ENCODE measurements at regions not wholly inside any gene's neighbourhood (a gene's known extent, or its start where the extent isn't known, plus 50 kb on each side); places are given as distances from the start of the nearest gene placed in this dataset.

DNA sequence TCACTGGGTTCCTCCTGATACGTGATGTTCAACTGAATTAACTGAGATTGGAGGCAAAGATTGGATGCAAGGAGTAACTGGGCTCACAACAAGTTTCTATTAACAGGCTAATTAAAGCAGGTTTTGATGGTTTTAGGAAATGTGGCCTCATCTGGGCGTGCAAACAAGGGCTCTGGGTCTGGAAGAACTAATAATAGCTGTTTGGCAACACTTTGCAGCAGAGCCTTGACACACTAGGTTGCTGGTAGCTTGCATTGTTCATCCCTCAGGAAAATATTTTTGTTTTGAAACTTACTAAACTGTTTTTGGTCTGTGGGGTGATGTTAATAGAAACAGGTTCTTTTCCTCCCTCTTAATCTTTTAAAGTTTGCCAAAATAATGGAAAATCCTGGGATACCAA lies 117.2 kb upstream of the CD93 start:
- CTCF ChIA-PET = no interaction called here
- no peaks in the 10 kb centered on the region for H3K36me3 Mint-ChIP-seq (ENCODE audit: low read depth)
- no peaks in the 10 kb centered on the region for H3K9me3 Mint-ChIP-seq
- H3K27ac Mint-ChIP-seq = no peak overlapping the region
- no peak overlapping the region for H3K4me3 Mint-ChIP-seq
- DNase-seq = no peak
- H3K4me1 Mint-ChIP-seq (ENCODE audit: low read depth) = no peaks in the 10 kb centered on the region
- H3K27me3 Mint-ChIP-seq (ENCODE audit: low read depth) = peaks cover 6% of the 10 kb centered on the region
- intact Hi-C loops (cut with micrococcal nuclease) = no loop called here

- Mint-ChIP-seq H3K27me3 (ENCODE audit: low read depth) (peaks cover 6% of the 10 kb centered on the region), H3K4me3 (no peak overlapping the region), H3K9me3 (no peaks in the 10 kb centered on the region), H3K4me1 (ENCODE audit: low read depth) (no peaks in the 10 kb centered on the region), H3K36me3 (ENCODE audit: low read depth) (no peaks in the 10 kb centered on the region), H3K27ac (no peak overlapping the region)
- DNase-seq = no peak
- intact Hi-C loops (cut with micrococcal nuclease) = no loop called here
- CTCF ChIA-PET = interaction anchor here (1.2 kb wide), 1 partner anchor 22 kb away, joined by 3 read pairs; no protein-coding TSS in a partner anchor
Measured at GRCh38 chr20:23201658-23202057, 115.5 kb upstream of the CD93 start.

- no peaks in the 10 kb centered on the region for H3K36me3 Mint-ChIP-seq (ENCODE audit: low read depth)
- CTCF ChIA-PET = no interaction called here
- H3K27ac Mint-ChIP-seq = no peak overlapping the region
- no peak overlapping the region for H3K4me3 Mint-ChIP-seq
- DNase-seq = peak; percentile 11
- intact Hi-C loops (cut with micrococcal nuclease) = no loop called here
- H3K9me3 Mint-ChIP-seq = no peaks in the 10 kb centered on the region
- H3K27me3 Mint-ChIP-seq (ENCODE audit: low read depth) = peaks cover 6% of the 10 kb centered on the region
- H3K4me1 Mint-ChIP-seq (ENCODE audit: low read depth) = no peaks in the 10 kb centered on the region
Measured at GRCh38 chr20:23200914-23201313, 114.8 kb upstream of the CD93 start.

- Mint-ChIP-seq H3K4me1 (ENCODE audit: low read depth) (no peaks in the 10 kb centered on the region), H3K27me3 (ENCODE audit: low read depth) (peaks cover 6% of the 10 kb centered on the region), H3K4me3 (no peak overlapping the region), H3K27ac (no peak overlapping the region), H3K9me3 (no peaks in the 10 kb centered on the region), H3K36me3 (ENCODE audit: low read depth) (no peaks in the 10 kb centered on the region)
- CTCF ChIA-PET = no interaction called here
- intact Hi-C loops (cut with micrococcal nuclease) = no loop called here
- no peak for DNase-seq
Measured at GRCh38 chr20:23200413-23200812, 114.3 kb upstream of the CD93 start.

GRCh38 chr20:23199356-23199755 lies 113.2 kb upstream of the CD93 start:
- no peaks in the 10 kb centered on the region for H3K4me1 Mint-ChIP-seq (ENCODE audit: low read depth)
- no peak overlapping the region for H3K27ac Mint-ChIP-seq
- H3K4me3 Mint-ChIP-seq = no peak overlapping the region
- H3K9me3 Mint-ChIP-seq = no peaks in the 10 kb centered on the region
- CTCF ChIA-PET = interaction anchor here (0.6 to 1.6 kb wide), 2 partner anchors 183 to 507 kb away, joined by 3 to 8 read pairs; no protein-coding TSS in a partner anchor
- DNase-seq = no peak
- peaks cover 6% of the 10 kb centered on the region for H3K27me3 Mint-ChIP-seq (ENCODE audit: low read depth)
- intact Hi-C loops (cut with micrococcal nuclease) = no loop called here
- no peaks in the 10 kb centered on the region for H3K36me3 Mint-ChIP-seq (ENCODE audit: low read depth)

DNA sequence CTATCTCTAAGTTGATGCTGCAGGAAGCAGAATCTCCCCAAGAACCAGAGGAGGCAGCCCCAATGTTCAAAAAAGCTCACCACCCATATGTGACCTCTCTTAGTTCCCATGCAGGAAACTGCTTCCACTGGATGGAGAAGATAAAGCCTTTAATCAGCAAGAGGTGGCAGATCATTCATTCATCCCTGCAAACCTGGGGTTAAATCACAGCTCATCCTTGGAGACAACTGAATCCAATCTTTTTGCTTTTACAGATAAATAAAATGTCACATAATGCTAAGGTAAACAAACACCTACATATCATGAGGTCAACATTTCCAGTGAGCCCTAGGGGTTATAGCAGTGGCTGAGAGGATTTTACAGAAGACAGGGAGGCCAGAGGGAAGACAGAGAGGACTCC lies 112.7 kb upstream of the CD93 start:
- H3K27me3 Mint-ChIP-seq (ENCODE audit: low read depth) = peaks cover 6% of the 10 kb centered on the region
- DNase-seq = no peak
- no peak overlapping the region for H3K27ac Mint-ChIP-seq
- H3K4me3 Mint-ChIP-seq = no peak overlapping the region
- no peaks in the 10 kb centered on the region for H3K9me3 Mint-ChIP-seq
- CTCF ChIA-PET = interaction anchor here (0.6 to 1.6 kb wide), 4 partner anchors 37 to 507 kb away, joined by 3 to 8 read pairs (median 4); no protein-coding TSS in a partner anchor
- no peaks in the 10 kb centered on the region for H3K36me3 Mint-ChIP-seq (ENCODE audit: low read depth)
- no peaks in the 10 kb centered on the region for H3K4me1 Mint-ChIP-seq (ENCODE audit: low read depth)
- intact Hi-C loops (cut with micrococcal nuclease) = no loop called here

DNA sequence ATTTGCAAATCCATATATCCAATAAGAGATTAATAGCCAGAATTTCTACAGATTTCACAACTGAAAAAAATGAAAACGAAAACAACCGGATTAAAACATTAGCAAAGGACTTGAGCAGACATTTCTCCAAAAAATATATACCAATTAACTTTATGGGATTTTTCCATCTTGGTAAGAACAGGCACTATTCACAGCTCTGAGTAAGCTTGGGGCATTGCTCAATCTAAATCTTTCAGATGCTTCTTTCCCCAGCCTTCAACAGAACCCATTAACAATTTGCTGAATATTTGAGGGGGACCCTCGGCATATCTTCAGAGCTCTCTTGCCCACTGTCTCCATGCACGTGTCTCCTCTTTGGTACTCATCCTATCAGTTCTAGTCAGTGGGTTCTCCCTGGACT lies 111.7 kb upstream of the CD93 start:
- CTCF ChIA-PET = interaction anchor here (1.1 kb wide), 1 partner anchor 147 kb away, joined by 4 read pairs; no protein-coding TSS in a partner anchor
- intact Hi-C loops (cut with micrococcal nuclease) = no loop called here
- Mint-ChIP-seq H3K4me1 (ENCODE audit: low read depth) (no peaks in the 10 kb centered on the region), H3K4me3 (no peak overlapping the region), H3K9me3 (no peaks in the 10 kb centered on the region), H3K27ac (no peak overlapping the region), H3K27me3 (ENCODE audit: low read depth) (peaks cover 4% of the 10 kb centered on the region), H3K36me3 (ENCODE audit: low read depth) (no peaks in the 10 kb centered on the region)
- DNase-seq = no peak

DNA sequence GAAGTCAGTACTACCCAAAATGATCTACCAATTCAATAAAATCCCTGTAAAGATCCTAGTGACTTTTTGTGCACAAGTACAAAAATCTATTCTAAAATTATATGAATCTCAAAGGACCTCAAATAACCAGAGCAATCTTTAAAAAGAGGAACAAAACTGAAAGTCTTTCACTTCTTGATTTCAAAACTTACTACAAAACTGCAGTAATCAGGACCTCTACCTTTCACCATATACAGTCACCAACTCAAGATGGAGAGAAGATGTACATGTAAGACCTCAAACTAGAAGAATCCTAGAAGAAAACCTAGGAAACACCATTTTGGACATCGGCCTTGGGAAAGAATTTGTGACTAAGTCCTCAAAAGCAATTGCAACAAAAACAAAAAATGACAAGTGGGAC lies 109.5 kb upstream of the CD93 start:
- Mint-ChIP-seq H3K4me1 (ENCODE audit: low read depth) (no peaks in the 10 kb centered on the region), H3K9me3 (no peaks in the 10 kb centered on the region), H3K4me3 (no peak overlapping the region), H3K27ac (no peak overlapping the region), H3K36me3 (ENCODE audit: low read depth) (no peaks in the 10 kb centered on the region), H3K27me3 (ENCODE audit: low read depth) (no peaks in the 10 kb centered on the region)
- intact Hi-C loops (cut with micrococcal nuclease) = no loop called here
- no peak for DNase-seq
- CTCF ChIA-PET = no interaction called here

GRCh38 chr20:23193801-23194384 lies 107.8 kb upstream of the CD93 start:
- CTCF ChIA-PET = no interaction called here
- intact Hi-C loops (cut with micrococcal nuclease) = no loop called here
- Mint-ChIP-seq H3K9me3 (no peaks in the 10 kb centered on the region), H3K27me3 (ENCODE audit: low read depth) (no peaks in the 10 kb centered on the region), H3K4me1 (ENCODE audit: low read depth) (no peaks in the 10 kb centered on the region), H3K36me3 (ENCODE audit: low read depth) (no peaks in the 10 kb centered on the region), H3K27ac (no peak overlapping the region), H3K4me3 (no peak overlapping the region)
- no peak for DNase-seq

GRCh38 chr20:23192469-23192868 lies 106.3 kb upstream of the CD93 start:
- H3K27ac Mint-ChIP-seq = no peak overlapping the region
- H3K4me3 Mint-ChIP-seq = no peak overlapping the region
- no peaks in the 10 kb centered on the region for H3K36me3 Mint-ChIP-seq (ENCODE audit: low read depth)
- H3K27me3 Mint-ChIP-seq (ENCODE audit: low read depth) = no peaks in the 10 kb centered on the region
- H3K9me3 Mint-ChIP-seq = no peaks in the 10 kb centered on the region
- CTCF ChIA-PET = no interaction called here
- DNase-seq = no peak
- no peaks in the 10 kb centered on the region for H3K4me1 Mint-ChIP-seq (ENCODE audit: low read depth)
- intact Hi-C loops (cut with micrococcal nuclease) = no loop called here

DNA sequence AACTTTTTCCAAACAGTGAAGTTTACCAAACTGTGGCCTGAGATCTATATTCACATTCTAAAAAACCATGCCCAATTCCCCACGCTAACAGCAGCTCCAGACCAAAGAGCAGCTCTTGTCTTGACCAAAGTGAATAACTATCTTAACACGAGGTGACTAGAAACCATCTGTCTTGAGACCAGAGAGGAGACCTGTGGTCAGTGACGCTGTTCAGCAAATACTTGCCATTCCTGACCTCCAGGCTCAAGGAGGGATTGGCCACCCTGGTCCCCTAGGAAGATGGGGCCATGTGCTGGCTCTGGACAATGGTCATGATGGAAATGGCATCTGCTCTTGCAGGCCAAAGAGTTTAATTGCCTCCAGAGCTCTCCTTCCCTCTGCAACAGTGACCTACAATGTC lies 104.4 kb upstream of the CD93 start:
- Mint-ChIP-seq H3K36me3 (ENCODE audit: low read depth) (no peaks in the 10 kb centered on the region), H3K27me3 (ENCODE audit: low read depth) (no peaks in the 10 kb centered on the region), H3K4me3 (no peak overlapping the region), H3K4me1 (ENCODE audit: low read depth) (no peaks in the 10 kb centered on the region), H3K9me3 (no peaks in the 10 kb centered on the region), H3K27ac (no peak overlapping the region)
- DNase-seq = no peak
- CTCF ChIA-PET = no interaction called here
- intact Hi-C loops (cut with micrococcal nuclease) = no loop called here

- H3K36me3 Mint-ChIP-seq (ENCODE audit: low read depth) = no peaks in the 10 kb centered on the region
- H3K4me3 Mint-ChIP-seq = no peak overlapping the region
- no peak overlapping the region for H3K27ac Mint-ChIP-seq
- no peaks in the 10 kb centered on the region for H3K27me3 Mint-ChIP-seq (ENCODE audit: low read depth)
- no peaks in the 10 kb centered on the region for H3K4me1 Mint-ChIP-seq (ENCODE audit: low read depth)
- no peaks in the 10 kb centered on the region for H3K9me3 Mint-ChIP-seq
- intact Hi-C loops (cut with micrococcal nuclease) = no loop called here
- CTCF ChIA-PET = no interaction called here
- DNase-seq = no peak
Measured at GRCh38 chr20:23189854-23190253, 103.7 kb upstream of the CD93 start.

DNA sequence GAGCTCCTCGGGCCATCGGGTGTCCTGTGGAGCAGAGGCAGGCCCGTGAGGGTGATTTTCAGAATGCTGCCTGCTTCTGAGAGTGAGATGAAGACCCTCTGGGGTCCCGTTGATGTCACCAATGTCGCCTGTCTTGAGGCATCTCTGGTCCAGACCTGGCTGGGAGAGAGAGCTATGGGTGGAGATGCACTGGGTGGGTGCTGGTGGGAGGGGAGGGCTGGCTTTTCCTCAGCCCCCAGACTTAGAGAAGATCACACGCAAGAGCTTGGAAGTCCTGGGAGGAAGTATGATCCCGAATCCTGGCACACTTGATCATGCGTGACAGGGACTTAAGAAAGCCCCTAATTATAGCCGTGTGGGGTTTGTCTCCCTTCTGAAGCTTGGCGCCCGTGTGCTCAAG lies 103.2 kb upstream of the CD93 start:
- no peaks in the 10 kb centered on the region for H3K36me3 Mint-ChIP-seq (ENCODE audit: low read depth)
- CTCF ChIA-PET = no interaction called here
- no peaks in the 10 kb centered on the region for H3K27me3 Mint-ChIP-seq (ENCODE audit: low read depth)
- DNase-seq = no peak
- no peak overlapping the region for H3K4me3 Mint-ChIP-seq
- no peaks in the 10 kb centered on the region for H3K4me1 Mint-ChIP-seq (ENCODE audit: low read depth)
- H3K9me3 Mint-ChIP-seq = peaks cover 1% of the 10 kb centered on the region
- no peak overlapping the region for H3K27ac Mint-ChIP-seq
- intact Hi-C loops (cut with micrococcal nuclease) = no loop called here

All from activated naive CD4-positive, alpha-beta T cell treated with anti-CD3 and anti-CD28 coated beads for 36 hours (primary cell).